ENCODE measurements at regions not wholly inside any gene's neighbourhood (a gene's known extent, or its start where the extent isn't known, plus 50 kb on each side); places are given as distances from the start of the nearest gene placed in this dataset.

GRCh38 chr15:70430069-70430468, 332.4 kb upstream of the TLE3 start:
- DNase-seq (ENCODE audit: extremely low spot score): no peak
- CTCF ChIA-PET: interaction anchor here (1.0 to 1.3 kb wide), 2 partner anchors 9 to 37 kb away, joined by 3 read pairs; no protein-coding TSS in a partner anchor

GRCh38 chr15:70429056-70429722, 331.5 kb upstream of the TLE3 start:
- TF ChIP-seq CTCF (IDR thresholded peaks at IDR 0.05; ENCODE audit: control extremely low read depth, extremely low read depth, low read depth, missing control alignments): no peak
- POLR2A ChIA-PET: no interaction called here
- DNase-seq (ENCODE audit: extremely low spot score): no peak
- CTCF ChIA-PET: interaction anchor here (1.0 to 1.3 kb wide), 2 partner anchors 8 to 38 kb away, joined by 3 read pairs; no protein-coding TSS in a partner anchor

More at GRCh38 chr15:70430069-70430468, 332.4 kb upstream of the TLE3 start:
- TF ChIP-seq CTCF (IDR thresholded peaks at IDR 0.05; ENCODE audit: control extremely low read depth, extremely low read depth, low read depth, missing control alignments): no peak
- POLR2A ChIA-PET: no interaction called here

GRCh38 chr15:70428211-70428822, 330.6 kb upstream of the TLE3 start:
- POLR2A ChIA-PET: no interaction called here
- CTCF ChIA-PET: no interaction called here
- TF ChIP-seq CTCF (IDR thresholded peaks at IDR 0.05; ENCODE audit: control extremely low read depth, extremely low read depth, low read depth, missing control alignments): no peak
- no peak for DNase-seq (ENCODE audit: extremely low spot score)

- ChIA-PET POLR2A (no interaction called here), CTCF (interaction anchor here (1.2 to 1.6 kb wide), 2 partner anchors 21 to 40 kb away, joined by 3 to 5 read pairs; no protein-coding TSS in a partner anchor)
- no peak for DNase-seq (ENCODE audit: extremely low spot score)
- no peak for TF ChIP-seq CTCF (IDR thresholded peaks at IDR 0.05; ENCODE audit: control extremely low read depth, extremely low read depth, low read depth, missing control alignments)
These were observed 329.7 kb upstream of the TLE3 start for GRCh38 chr15:70427167-70428120.

- no peak for TF ChIP-seq CTCF (IDR thresholded peaks at IDR 0.05; ENCODE audit: control extremely low read depth, extremely low read depth, low read depth, missing control alignments)
- POLR2A ChIA-PET: no interaction called here
- DNase-seq (ENCODE audit: extremely low spot score): no peak
- CTCF ChIA-PET: interaction anchor here (1.1 to 1.8 kb wide), 5 partner anchors 9 to 41 kb away, joined by 3 to 5 read pairs (median 4); no protein-coding TSS in a partner anchor
These were observed 328.5 kb upstream of the TLE3 start for GRCh38 chr15:70426096-70426821.

All from GM10248 (cell line).